ENCODE measurements at regions not wholly inside any gene's neighbourhood (a gene's known extent, or its start where the extent isn't known, plus 50 kb on each side); places are given as distances from the start of the nearest gene placed in this dataset.

- no peak for TF ChIP-seq CTCF (conservative IDR thresholded peaks at IDR 0.05; ENCODE audit: control insufficient read depth, insufficient read depth, low read depth, low read length)
- H3K4me3 ChIP-seq (ENCODE audit: control insufficient read depth, low read depth, low read length) = no peak overlapping the region
- DNase-seq (ENCODE audit: low read depth) = peak; percentile 89
Measured at GRCh38 chr5:144697847-144698262, 527.2 kb downstream of the KCTD16 start.

DNA sequence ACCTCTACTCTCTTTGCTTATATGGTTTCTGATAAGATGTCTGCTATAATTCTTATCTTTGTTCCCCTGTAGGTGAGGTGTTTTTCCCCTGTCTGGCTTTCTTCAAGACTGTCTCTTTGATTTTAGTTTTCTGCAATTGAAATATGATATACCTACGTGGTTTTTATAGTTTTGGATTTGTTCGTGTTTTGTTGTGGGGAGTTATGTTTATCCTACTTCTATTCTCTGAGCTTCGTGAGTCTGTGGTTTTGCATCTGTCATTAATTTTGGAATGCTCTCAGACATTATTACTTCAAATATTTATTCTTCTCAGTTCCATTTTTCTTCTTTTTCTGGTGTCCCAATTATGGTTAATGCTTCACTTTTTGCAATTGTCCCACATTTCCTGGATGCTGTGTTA, 521.3 kb downstream of the KCTD16 start:
- DNase-seq (ENCODE audit: low read depth) = peak; percentile 2
- no peak for TF ChIP-seq CTCF (conservative IDR thresholded peaks at IDR 0.05; ENCODE audit: control insufficient read depth, insufficient read depth, low read depth, low read length)

GRCh38 chr5:144684899-144685298, 514.2 kb downstream of the KCTD16 start:
- TF ChIP-seq CTCF (conservative IDR thresholded peaks at IDR 0.05; ENCODE audit: control insufficient read depth, insufficient read depth, low read depth, low read length) = no peak
- DNase-seq (ENCODE audit: low read depth) = no peak
- H3K4me3 ChIP-seq (ENCODE audit: control insufficient read depth, low read depth, low read length) = no peak overlapping the region

More for the DNA sequence above, 521.3 kb downstream of the KCTD16 start:
- H3K4me3 ChIP-seq (ENCODE audit: control insufficient read depth, low read depth, low read length) = no peak overlapping the region

- DNase-seq (ENCODE audit: low read depth) = no peak
- no peak overlapping the region for H3K4me3 ChIP-seq (ENCODE audit: control insufficient read depth, low read depth, low read length)
- no peak for TF ChIP-seq CTCF (conservative IDR thresholded peaks at IDR 0.05; ENCODE audit: control insufficient read depth, insufficient read depth, low read depth, low read length)
Measured at GRCh38 chr5:144680711-144681110, 510.0 kb downstream of the KCTD16 start.

GRCh38 chr5:144671066-144671465, 500.4 kb downstream of the KCTD16 start:
- DNase-seq (ENCODE audit: low read depth) = no peak
- H3K4me3 ChIP-seq (ENCODE audit: control insufficient read depth, low read depth, low read length) = no peak overlapping the region
- TF ChIP-seq CTCF (conservative IDR thresholded peaks at IDR 0.05; ENCODE audit: control insufficient read depth, insufficient read depth, low read depth, low read length) = no peak

GRCh38 chr5:144659634-144660227, 489.1 kb downstream of the KCTD16 start:
- no peak for DNase-seq (ENCODE audit: low read depth)
- no peak for TF ChIP-seq CTCF (conservative IDR thresholded peaks at IDR 0.05; ENCODE audit: control insufficient read depth, insufficient read depth, low read depth, low read length)
- H3K4me3 ChIP-seq (ENCODE audit: control insufficient read depth, low read depth, low read length) = no peak overlapping the region

- no peak for DNase-seq (ENCODE audit: low read depth)
- TF ChIP-seq CTCF (conservative IDR thresholded peaks at IDR 0.05; ENCODE audit: control insufficient read depth, insufficient read depth, low read depth, low read length) = no peak
- H3K4me3 ChIP-seq (ENCODE audit: control insufficient read depth, low read depth, low read length) = no peak overlapping the region
Measured at GRCh38 chr5:144644317-144644716, 473.6 kb downstream of the KCTD16 start.

All from fibroblast of mammary gland (primary cell).